GM12878 (cell line): ENCODE measurements at regions not wholly inside any gene's neighbourhood (a gene's known extent, or its start where the extent isn't known, plus 50 kb on each side); places are given as distances from the start of the nearest gene placed in this dataset.

Experiments used
- CHD2 ChIP-seq: IDR thresholded peaks from 2 replicates; pipeline ENCODE4 v1.6.1; 2011; ENCODE audit warnings: low read depth, low read length, improper control_type of control experiment, borderline replicate concordance
- CREB1 ChIP-seq: IDR thresholded peaks from 2 replicates; pipeline ENCODE4 v1.6.1; 2012; ENCODE audit warnings: low read depth, mild to moderate bottlenecking, inconsistent platforms
- EED ChIP-seq: sonication (generic); IDR thresholded peaks from 2 replicates; pipeline ENCODE4 v1.6.1; 2016; ENCODE audit warnings: antibody characterized with exemption, low read depth
- JUND ChIP-seq: IDR thresholded peaks from 2 replicates; pipeline ENCODE4 v1.6.1; 2012; ENCODE audit warnings: low read depth, mild to moderate bottlenecking, low read length, improper control_type of control experiment, moderate library complexity
- POLR2A ChIP-seq: IDR thresholded peaks from 2 replicates; pipeline ENCODE4 v1.6.1; 2011; ENCODE audit warnings: low read depth, mild to moderate bottlenecking, low read length
- RAD21 ChIP-seq: IDR thresholded peaks from 2 replicates; pipeline ENCODE4 v1.6.1; 2011; ENCODE audit warnings: mild to moderate bottlenecking, low read depth, low read length, moderate library complexity; ENCODE audit not compliant: insufficient read depth
- SMAD5 ChIP-seq: IDR thresholded peaks from 2 replicates; pipeline ENCODE4 v1.6.1; 2016; ENCODE audit warnings: antibody characterized with exemption, low read depth
- SREBF1 ChIP-seq: IDR thresholded peaks from 2 replicates; pipeline ENCODE4 v1.6.1; 2012; ENCODE audit warnings: mild to moderate bottlenecking, low read length
- ZBED1 ChIP-seq: IDR thresholded peaks from 2 replicates; pipeline ENCODE4 v1.6.1; 2016; ENCODE audit warnings: borderline replicate concordance
- TF ChIP-seq, protein P1 (sequence below): IDR thresholded peaks from 2 replicates; pipeline ENCODE4 v1.6.1; 2011; ENCODE audit warnings: low read depth, low read length, improper control_type of control experiment, borderline replicate concordance
- TF ChIP-seq, protein P2 (sequence below): IDR thresholded peaks from 2 replicates; pipeline ENCODE4 v1.6.1; 2012; ENCODE audit warnings: mild to moderate bottlenecking, low read depth, low read length
- TF ChIP-seq, protein P3 (sequence below): IDR thresholded peaks from 2 replicates; pipeline ENCODE4 v1.6.1; 2011; ENCODE audit warnings: mild to moderate bottlenecking, low read depth, low read length, moderate library complexity; ENCODE audit not compliant: insufficient replicate concordance
- TF ChIP-seq, protein P4 (sequence below), 3 experiments: IDR thresholded peaks in 2 of 3; conservative IDR thresholded peaks in 1 of 3; 2 replicates each; pipeline ENCODE4 v1.5.1; 2011; ENCODE audit warnings: low read depth in 3 of 3, low read length in 3 of 3, mild to moderate bottlenecking in 3 of 3, control low read depth in 2 of 3, moderate library complexity in 2 of 3, inconsistent platforms in 1 of 3, mixed read lengths in 1 of 3; ENCODE audit not compliant: control insufficient read depth in 2 of 3, insufficient read depth in 1 of 3; ENCODE audit errors: extremely low read depth in 1 of 3

DNA sequence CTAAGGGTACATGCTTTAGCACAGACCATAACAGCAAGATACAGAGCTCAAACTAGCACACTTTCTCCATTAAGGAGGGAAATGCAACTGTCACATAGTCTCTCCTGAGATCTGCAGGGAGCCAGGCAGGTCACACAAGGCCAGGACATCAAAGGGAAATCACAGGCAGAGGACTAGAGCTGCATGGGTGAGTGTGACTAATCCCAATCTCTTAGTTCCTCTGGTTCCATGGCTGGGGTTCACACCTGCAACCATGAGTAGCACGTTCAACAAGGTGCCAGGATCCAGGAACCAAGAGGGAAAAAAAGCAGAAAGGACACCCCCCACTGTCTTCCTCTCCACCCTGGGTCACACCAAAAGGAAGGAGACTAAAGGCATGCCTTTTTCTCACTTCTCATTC is 296.5 kb upstream of the STEAP1 start:
- TF ChIP-seq CHD2: no peak
- TF ChIP-seq, protein P1, sequence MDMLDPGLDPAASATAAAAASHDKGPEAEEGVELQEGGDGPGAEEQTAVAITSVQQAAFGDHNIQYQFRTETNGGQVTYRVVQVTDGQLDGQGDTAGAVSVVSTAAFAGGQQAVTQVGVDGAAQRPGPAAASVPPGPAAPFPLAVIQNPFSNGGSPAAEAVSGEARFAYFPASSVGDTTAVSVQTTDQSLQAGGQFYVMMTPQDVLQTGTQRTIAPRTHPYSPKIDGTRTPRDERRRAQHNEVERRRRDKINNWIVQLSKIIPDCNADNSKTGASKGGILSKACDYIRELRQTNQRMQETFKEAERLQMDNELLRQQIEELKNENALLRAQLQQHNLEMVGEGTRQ: no peak
- TF ChIP-seq POLR2A: no peak
- TF ChIP-seq JUND: no peak
- no peak for TF ChIP-seq CREB1
- TF ChIP-seq, protein P2, sequence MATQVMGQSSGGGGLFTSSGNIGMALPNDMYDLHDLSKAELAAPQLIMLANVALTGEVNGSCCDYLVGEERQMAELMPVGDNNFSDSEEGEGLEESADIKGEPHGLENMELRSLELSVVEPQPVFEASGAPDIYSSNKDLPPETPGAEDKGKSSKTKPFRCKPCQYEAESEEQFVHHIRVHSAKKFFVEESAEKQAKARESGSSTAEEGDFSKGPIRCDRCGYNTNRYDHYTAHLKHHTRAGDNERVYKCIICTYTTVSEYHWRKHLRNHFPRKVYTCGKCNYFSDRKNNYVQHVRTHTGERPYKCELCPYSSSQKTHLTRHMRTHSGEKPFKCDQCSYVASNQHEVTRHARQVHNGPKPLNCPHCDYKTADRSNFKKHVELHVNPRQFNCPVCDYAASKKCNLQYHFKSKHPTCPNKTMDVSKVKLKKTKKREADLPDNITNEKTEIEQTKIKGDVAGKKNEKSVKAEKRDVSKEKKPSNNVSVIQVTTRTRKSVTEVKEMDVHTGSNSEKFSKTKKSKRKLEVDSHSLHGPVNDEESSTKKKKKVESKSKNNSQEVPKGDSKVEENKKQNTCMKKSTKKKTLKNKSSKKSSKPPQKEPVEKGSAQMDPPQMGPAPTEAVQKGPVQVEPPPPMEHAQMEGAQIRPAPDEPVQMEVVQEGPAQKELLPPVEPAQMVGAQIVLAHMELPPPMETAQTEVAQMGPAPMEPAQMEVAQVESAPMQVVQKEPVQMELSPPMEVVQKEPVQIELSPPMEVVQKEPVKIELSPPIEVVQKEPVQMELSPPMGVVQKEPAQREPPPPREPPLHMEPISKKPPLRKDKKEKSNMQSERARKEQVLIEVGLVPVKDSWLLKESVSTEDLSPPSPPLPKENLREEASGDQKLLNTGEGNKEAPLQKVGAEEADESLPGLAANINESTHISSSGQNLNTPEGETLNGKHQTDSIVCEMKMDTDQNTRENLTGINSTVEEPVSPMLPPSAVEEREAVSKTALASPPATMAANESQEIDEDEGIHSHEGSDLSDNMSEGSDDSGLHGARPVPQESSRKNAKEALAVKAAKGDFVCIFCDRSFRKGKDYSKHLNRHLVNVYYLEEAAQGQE: no peak
- no peak for TF ChIP-seq SMAD5
- TF ChIP-seq RAD21: no peak
- no peak for TF ChIP-seq ZBED1
- TF ChIP-seq, protein P3, sequence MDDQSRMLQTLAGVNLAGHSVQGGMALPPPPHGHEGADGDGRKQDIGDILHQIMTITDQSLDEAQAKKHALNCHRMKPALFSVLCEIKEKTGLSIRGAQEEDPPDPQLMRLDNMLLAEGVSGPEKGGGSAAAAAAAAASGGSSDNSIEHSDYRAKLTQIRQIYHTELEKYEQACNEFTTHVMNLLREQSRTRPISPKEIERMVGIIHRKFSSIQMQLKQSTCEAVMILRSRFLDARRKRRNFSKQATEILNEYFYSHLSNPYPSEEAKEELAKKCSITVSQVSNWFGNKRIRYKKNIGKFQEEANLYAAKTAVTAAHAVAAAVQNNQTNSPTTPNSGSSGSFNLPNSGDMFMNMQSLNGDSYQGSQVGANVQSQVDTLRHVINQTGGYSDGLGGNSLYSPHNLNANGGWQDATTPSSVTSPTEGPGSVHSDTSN: no peak
- TF ChIP-seq SREBF1: no peak
- TF ChIP-seq, protein P4, sequence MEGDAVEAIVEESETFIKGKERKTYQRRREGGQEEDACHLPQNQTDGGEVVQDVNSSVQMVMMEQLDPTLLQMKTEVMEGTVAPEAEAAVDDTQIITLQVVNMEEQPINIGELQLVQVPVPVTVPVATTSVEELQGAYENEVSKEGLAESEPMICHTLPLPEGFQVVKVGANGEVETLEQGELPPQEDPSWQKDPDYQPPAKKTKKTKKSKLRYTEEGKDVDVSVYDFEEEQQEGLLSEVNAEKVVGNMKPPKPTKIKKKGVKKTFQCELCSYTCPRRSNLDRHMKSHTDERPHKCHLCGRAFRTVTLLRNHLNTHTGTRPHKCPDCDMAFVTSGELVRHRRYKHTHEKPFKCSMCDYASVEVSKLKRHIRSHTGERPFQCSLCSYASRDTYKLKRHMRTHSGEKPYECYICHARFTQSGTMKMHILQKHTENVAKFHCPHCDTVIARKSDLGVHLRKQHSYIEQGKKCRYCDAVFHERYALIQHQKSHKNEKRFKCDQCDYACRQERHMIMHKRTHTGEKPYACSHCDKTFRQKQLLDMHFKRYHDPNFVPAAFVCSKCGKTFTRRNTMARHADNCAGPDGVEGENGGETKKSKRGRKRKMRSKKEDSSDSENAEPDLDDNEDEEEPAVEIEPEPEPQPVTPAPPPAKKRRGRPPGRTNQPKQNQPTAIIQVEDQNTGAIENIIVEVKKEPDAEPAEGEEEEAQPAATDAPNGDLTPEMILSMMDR (IDR thresholded peaks at IDR 0.05 in 2 of 3, conservative IDR thresholded peaks at IDR 0.05 in 1 of 3; ENCODE audit: control insufficient read depth in 2 of 3, extremely low read depth in 1 of 3, insufficient read depth in 1 of 3, low read depth in 3 of 3, low read length in 3 of 3): no peak
- TF ChIP-seq EED: no peak
